ENCODE measurements at regions not wholly inside any gene's neighbourhood (a gene's known extent, or its start where the extent isn't known, plus 50 kb on each side); places are given as distances from the start of the nearest gene placed in this dataset.

DNA sequence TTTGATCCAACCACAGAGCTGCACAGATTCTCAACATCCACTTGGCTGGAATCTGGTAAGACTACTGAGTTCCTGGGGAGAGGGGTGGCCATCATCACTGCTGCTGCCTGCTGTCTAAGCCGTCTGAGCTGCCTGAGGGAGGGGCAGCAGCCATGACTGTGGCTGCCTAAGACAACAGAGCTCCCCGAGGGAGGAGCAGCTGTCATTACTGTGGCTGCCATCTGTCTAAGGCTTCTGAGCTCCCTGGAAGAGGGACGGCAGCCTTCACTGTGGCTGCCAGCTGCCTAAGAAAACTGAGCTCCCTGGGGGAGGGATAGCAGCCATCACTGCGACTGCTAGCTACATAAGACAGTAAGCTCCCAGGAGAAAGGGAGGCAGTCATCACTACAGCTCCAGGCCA is 584.4 kb downstream of the NR4A2 start:
- no peaks in the 10 kb centered on the region for H3K36me3 Mint-ChIP-seq (ENCODE audit: low read depth)
- no peak for ATAC-seq
- Histone ChIP-seq H4K20me1 (replicated peaks; ENCODE audit: insufficient read depth) (no peaks in the 10 kb centered on the region), H2AFZ (no peak overlapping the region), H3F3A (replicated peaks; ENCODE audit: low read depth) (no peaks in the 10 kb centered on the region), H3K27me3 (ENCODE audit: insufficient read depth) (no peaks in the 10 kb centered on the region), H3K27ac (ENCODE audit: low read depth) (no peak overlapping the region), H3K4me2 (no peak overlapping the region), H3K4me3 (no peak overlapping the region), H3K36me3 (ENCODE audit: insufficient read depth) (no peaks in the 10 kb centered on the region), H3K4me1 (ENCODE audit: insufficient read depth) (no peaks in the 10 kb centered on the region), H3K79me2 (replicated peaks; ENCODE audit: insufficient read depth) (no peaks in the 10 kb centered on the region), H3K9me2 (ENCODE audit: insufficient read depth) (peaks cover 6% of the 10 kb centered on the region)
- DNase-seq (ENCODE audit: low spot score): no peak
- H3K27me3 Mint-ChIP-seq (ENCODE audit: insufficient read depth, low read depth, poor library complexity): no peaks in the 10 kb centered on the region
- no peaks in the 10 kb centered on the region for H3K9me3 Mint-ChIP-seq
- H3K4me3 Mint-ChIP-seq: no peak overlapping the region
- H3K4me1 Mint-ChIP-seq: no peaks in the 10 kb centered on the region
- no peak overlapping the region for H3K27ac Mint-ChIP-seq
- TF ChIP-seq EZH2 (IDR thresholded peaks at IDR 0.05; ENCODE audit: low read depth, unreplicated experiment) (no peak), STAT1 (IDR thresholded peaks at IDR 0.05; ENCODE audit: unreplicated experiment) (no peak), NANOG (IDR thresholded peaks at IDR 0.05; ENCODE audit: borderline replicate concordance) (no peak), JUNB (IDR thresholded peaks at IDR 0.05; ENCODE audit: unreplicated experiment) (no peak), CREB1 (CRISPR knock-in tag; IDR thresholded peaks at IDR 0.05; ENCODE audit: low read depth) (no peak), EZH2phosphoT487 (IDR thresholded peaks at IDR 0.05; ENCODE audit: unreplicated experiment) (no peak), POLR2AphosphoS5 (IDR thresholded peaks at IDR 0.05; ENCODE audit: low read depth) (no peak), ZNF331 (CRISPR knock-in tag; IDR thresholded peaks at IDR 0.05; ENCODE audit: low read depth) (no peak), ZNF114 (CRISPR knock-in tag; IDR thresholded peaks at IDR 0.05) (no peak), CTCF (conservative IDR thresholded peaks at IDR 0.05; ENCODE audit: low read depth in 2 of 2) (no peak), ETS1 (IDR thresholded peaks at IDR 0.05) (no peak)
- TF ChIP-seq, protein P1, sequence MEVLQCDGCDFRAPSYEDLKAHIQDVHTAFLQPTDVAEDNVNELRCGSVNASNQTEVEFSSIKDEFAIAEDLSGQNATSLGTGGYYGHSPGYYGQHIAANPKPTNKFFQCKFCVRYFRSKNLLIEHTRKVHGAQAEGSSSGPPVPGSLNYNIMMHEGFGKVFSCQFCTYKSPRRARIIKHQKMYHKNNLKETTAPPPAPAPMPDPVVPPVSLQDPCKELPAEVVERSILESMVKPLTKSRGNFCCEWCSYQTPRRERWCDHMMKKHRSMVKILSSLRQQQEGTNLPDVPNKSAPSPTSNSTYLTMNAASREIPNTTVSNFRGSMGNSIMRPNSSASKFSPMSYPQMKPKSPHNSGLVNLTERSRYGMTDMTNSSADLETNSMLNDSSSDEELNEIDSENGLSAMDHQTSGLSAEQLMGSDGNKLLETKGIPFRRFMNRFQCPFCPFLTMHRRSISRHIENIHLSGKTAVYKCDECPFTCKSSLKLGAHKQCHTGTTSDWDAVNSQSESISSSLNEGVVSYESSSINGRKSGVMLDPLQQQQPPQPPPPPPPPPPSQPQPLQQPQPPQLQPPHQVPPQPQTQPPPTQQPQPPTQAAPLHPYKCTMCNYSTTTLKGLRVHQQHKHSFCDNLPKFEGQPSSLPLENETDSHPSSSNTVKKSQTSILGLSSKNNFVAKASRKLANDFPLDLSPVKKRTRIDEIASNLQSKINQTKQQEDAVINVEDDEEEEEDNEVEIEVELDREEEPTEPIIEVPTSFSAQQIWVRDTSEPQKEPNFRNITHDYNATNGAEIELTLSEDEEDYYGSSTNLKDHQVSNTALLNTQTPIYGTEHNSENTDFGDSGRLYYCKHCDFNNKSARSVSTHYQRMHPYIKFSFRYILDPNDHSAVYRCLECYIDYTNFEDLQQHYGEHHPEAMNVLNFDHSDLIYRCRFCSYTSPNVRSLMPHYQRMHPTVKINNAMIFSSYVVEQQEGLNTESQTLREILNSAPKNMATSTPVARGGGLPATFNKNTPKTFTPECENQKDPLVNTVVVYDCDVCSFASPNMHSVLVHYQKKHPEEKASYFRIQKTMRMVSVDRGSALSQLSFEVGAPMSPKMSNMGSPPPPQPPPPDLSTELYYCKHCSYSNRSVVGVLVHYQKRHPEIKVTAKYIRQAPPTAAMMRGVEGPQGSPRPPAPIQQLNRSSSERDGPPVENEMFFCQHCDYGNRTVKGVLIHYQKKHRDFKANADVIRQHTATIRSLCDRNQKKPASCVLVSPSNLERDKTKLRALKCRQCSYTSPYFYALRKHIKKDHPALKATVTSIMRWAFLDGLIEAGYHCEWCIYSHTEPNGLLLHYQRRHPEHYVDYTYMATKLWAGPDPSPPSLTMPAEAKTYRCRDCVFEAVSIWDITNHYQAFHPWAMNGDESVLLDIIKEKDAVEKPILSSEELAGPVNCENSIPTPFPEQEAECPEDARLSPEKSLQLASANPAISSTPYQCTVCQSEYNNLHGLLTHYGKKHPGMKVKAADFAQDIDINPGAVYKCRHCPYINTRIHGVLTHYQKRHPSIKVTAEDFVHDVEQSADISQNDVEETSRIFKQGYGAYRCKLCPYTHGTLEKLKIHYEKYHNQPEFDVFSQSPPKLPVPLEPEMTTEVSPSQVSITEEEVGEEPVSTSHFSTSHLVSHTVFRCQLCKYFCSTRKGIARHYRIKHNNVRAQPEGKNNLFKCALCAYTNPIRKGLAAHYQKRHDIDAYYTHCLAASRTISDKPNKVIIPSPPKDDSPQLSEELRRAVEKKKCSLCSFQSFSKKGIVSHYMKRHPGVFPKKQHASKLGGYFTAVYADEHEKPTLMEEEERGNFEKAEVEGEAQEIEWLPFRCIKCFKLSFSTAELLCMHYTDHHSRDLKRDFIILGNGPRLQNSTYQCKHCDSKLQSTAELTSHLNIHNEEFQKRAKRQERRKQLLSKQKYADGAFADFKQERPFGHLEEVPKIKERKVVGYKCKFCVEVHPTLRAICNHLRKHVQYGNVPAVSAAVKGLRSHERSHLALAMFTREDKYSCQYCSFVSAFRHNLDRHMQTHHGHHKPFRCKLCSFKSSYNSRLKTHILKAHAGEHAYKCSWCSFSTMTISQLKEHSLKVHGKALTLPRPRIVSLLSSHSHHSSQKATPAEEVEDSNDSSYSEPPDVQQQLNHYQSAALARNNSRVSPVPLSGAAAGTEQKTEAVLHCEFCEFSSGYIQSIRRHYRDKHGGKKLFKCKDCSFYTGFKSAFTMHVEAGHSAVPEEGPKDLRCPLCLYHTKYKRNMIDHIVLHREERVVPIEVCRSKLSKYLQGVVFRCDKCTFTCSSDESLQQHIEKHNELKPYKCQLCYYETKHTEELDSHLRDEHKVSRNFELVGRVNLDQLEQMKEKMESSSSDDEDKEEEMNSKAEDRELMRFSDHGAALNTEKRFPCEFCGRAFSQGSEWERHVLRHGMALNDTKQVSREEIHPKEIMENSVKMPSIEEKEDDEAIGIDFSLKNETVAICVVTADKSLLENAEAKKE (CRISPR knock-in tag; IDR thresholded peaks at IDR 0.05): no peak
- TF ChIP-seq, protein P2, sequence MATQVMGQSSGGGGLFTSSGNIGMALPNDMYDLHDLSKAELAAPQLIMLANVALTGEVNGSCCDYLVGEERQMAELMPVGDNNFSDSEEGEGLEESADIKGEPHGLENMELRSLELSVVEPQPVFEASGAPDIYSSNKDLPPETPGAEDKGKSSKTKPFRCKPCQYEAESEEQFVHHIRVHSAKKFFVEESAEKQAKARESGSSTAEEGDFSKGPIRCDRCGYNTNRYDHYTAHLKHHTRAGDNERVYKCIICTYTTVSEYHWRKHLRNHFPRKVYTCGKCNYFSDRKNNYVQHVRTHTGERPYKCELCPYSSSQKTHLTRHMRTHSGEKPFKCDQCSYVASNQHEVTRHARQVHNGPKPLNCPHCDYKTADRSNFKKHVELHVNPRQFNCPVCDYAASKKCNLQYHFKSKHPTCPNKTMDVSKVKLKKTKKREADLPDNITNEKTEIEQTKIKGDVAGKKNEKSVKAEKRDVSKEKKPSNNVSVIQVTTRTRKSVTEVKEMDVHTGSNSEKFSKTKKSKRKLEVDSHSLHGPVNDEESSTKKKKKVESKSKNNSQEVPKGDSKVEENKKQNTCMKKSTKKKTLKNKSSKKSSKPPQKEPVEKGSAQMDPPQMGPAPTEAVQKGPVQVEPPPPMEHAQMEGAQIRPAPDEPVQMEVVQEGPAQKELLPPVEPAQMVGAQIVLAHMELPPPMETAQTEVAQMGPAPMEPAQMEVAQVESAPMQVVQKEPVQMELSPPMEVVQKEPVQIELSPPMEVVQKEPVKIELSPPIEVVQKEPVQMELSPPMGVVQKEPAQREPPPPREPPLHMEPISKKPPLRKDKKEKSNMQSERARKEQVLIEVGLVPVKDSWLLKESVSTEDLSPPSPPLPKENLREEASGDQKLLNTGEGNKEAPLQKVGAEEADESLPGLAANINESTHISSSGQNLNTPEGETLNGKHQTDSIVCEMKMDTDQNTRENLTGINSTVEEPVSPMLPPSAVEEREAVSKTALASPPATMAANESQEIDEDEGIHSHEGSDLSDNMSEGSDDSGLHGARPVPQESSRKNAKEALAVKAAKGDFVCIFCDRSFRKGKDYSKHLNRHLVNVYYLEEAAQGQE (IDR thresholded peaks at IDR 0.05; ENCODE audit: unreplicated experiment): no peak

Data from GM23338 (cell line).